Left lung (tissue), 4 donors: ENCODE measurements at regions not wholly inside any gene's neighbourhood (a gene's known extent, or its start where the extent isn't known, plus 50 kb on each side); places are given as distances from the start of the nearest gene placed in this dataset.

Experiments used
- ATAC-seq: fragments of 200-7000 bp; cut with Tn5 transposase; one replicate; pipeline ENCODE4 v1.9.1; 2020; ENCODE audit warnings: moderate library complexity
- DNase-seq, 4 donors: peaks; one replicate each; pipeline ENCODE4 v3.0.0-alpha.2; 2013 to 2020
- H3K27ac ChIP-seq, 2 donors: fragments of 200-600 bp; sonication (generic) in 1 of 2; one replicate each; pipeline versions ENCODE4 v1.5.0 to v1.8.0; 2020 to 2021
- H3K27me3 ChIP-seq, 2 donors: fragments of 200-600 bp; sonication (generic) in 1 of 2; one replicate each; pipeline versions ENCODE4 v1.5.0 to v1.8.0; 2020 to 2021
- H3K36me3 ChIP-seq, 2 donors: fragments of 200-600 bp; sonication (generic) in 1 of 2; one replicate each; pipeline versions ENCODE4 v1.5.0 to v1.8.0; 2020 to 2021
- H3K4me1 ChIP-seq, 2 donors: fragments of 200-600 bp; one replicate each; pipeline ENCODE4 v1.8.0; 2021
- H3K4me3 ChIP-seq, 2 donors: fragments of 200-600 bp; sonication (generic) in 1 of 2; one replicate each; pipeline versions ENCODE4 v1.5.0 to v1.8.0; 2020 to 2021; ENCODE audit warnings: mild to moderate bottlenecking in 1 of 2
- H3K9me3 ChIP-seq, 2 donors: fragments of 200-600 bp; sonication (generic) in 1 of 2; one replicate each; pipeline versions ENCODE4 v1.5.0 to v1.8.0; 2020 to 2021
- intact Hi-C, 2 donors: fragments of 100-400 bp; cut with DNase I; formaldehyde crosslinking; loops; one replicate each; pipeline versions ENCODE4 v1.11.2 to v1.14.2; 2022
- TF ChIP-seq, protein P1 (sequence below), 2 donors: fragments of 200-600 bp; sonication (generic) in 1 of 2; IDR thresholded peaks; one replicate each; pipeline versions ENCODE4 v1.5.0 to v1.8.0; 2021; ENCODE audit warnings: antibody characterized with exemption in 2 of 2
- donor health status: DM: no; HTN: yes; CAD: no.
- donor health status: DM: no; HTN: no; CAD: no.

DNA sequence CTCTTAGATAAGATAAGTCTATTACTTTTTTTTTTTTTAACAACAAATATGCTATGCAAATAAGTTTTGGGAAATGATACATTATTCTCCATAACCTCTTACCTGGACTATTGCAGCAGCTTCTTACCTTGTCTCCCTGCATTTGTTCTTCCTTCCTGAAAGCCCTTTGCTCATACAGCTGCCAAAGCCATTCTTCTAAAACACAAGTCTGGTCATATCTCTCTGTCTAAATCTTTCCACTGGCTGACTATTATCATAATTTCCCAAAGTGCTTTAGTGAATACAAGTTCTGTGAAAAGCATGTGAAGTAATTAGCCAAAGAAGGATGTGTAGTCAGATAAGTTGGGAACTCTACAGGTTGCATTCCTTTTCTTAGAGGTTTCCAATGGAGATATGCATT, 115.4 kb upstream of the CNTLN start:
- no peak for ATAC-seq
- H3K36me3 ChIP-seq: no peaks in the 10 kb centered on the region
- TF ChIP-seq, protein P1, sequence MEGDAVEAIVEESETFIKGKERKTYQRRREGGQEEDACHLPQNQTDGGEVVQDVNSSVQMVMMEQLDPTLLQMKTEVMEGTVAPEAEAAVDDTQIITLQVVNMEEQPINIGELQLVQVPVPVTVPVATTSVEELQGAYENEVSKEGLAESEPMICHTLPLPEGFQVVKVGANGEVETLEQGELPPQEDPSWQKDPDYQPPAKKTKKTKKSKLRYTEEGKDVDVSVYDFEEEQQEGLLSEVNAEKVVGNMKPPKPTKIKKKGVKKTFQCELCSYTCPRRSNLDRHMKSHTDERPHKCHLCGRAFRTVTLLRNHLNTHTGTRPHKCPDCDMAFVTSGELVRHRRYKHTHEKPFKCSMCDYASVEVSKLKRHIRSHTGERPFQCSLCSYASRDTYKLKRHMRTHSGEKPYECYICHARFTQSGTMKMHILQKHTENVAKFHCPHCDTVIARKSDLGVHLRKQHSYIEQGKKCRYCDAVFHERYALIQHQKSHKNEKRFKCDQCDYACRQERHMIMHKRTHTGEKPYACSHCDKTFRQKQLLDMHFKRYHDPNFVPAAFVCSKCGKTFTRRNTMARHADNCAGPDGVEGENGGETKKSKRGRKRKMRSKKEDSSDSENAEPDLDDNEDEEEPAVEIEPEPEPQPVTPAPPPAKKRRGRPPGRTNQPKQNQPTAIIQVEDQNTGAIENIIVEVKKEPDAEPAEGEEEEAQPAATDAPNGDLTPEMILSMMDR (IDR thresholded peaks at IDR 0.05): no peak

DNA sequence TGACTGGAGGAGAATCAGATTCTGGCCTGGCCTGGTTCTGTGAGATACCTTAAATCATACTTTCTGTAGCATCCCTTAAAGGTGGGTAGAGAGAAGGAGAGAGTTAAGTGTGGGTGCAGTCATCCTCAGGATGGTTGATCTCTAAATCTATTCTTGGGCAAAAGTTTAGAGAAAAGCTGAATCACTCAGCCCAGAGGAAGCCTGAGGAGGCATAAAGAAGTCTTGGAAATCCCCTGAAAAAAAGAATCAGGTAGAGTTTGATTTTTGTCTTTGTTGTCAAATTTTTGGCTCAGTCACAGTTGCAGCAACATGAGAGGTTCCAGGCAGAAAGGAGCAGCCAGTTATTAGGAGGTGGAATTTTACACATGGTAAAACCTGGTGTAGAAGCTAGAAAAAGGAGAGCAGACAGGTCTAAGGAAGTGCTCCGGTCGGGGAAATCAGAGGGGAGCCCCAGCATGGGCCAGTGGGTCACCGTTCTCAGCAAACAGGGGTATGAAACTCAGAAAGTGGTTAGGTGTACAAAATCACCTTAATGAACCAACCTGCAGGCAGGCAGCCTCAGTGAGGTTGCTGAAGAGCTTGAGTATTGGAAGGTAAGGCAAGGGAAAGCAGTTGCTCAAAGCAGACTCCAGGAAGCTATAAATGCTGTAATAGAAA, 116.2 kb upstream of the CNTLN start:
- ATAC-seq (no peak), DNase-seq (no peak)
- TF ChIP-seq, protein P1 (IDR thresholded peaks at IDR 0.05): no peak
- Histone ChIP-seq H3K36me3 (no peaks in the 10 kb centered on the region), H3K9me3 (peaks cover 0 to 4% of the 10 kb centered on the region in 2 donors), H3K27ac (no peak overlapping the region), H3K4me3 (no peak overlapping the region), H3K4me1 (no peaks in the 10 kb centered on the region), H3K27me3 (no peaks in the 10 kb centered on the region)
- intact Hi-C loops: no loop called here

More for the DNA sequence above, 115.4 kb upstream of the CNTLN start:
- Histone ChIP-seq H3K27ac (no peak overlapping the region), H3K4me1 (no peaks in the 10 kb centered on the region), H3K9me3 (peaks cover 0 to 12% of the 10 kb centered on the region in 2 donors), H3K4me3 (no peak overlapping the region), H3K27me3 (no peaks in the 10 kb centered on the region)
- DNase-seq: no peak
- intact Hi-C loops: no loop called here

DNA sequence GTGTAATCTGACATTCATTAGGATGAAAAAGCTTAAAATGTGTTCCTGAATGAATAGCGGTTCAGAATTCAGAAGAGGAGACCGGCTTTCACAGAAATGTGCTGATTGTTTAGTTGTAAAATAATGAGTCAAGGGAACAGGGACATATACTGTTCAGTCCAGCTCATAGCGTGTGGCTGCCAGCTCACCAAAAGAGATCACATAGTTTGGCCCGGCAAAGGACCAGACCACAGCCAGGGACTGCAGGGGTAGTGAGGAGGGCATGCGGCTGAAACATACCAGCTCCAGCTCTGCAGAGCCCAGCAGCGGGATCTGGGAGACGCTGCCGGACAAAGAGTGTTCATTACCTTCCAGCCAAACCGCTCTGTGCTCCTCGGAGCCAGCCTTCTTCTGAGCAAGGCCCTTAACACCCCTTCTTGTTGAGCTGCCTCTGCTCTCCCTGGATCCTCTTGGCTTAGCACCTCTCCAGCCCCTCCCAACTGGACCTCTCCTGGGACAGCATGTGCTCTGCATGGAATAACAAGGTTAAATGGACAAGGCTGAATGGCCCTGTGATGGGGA, 116.8 kb upstream of the CNTLN start:
- Histone ChIP-seq H3K27me3 (no peaks in the 10 kb centered on the region), H3K9me3 (peaks cover 0 to 2% of the 10 kb centered on the region in 2 donors), H3K4me1 (no peaks in the 10 kb centered on the region), H3K4me3 (no peak overlapping the region), H3K27ac (no peak overlapping the region), H3K36me3 (no peaks in the 10 kb centered on the region)
- ATAC-seq: no peak
- intact Hi-C loops: no loop called here
- TF ChIP-seq, protein P1 (IDR thresholded peaks at IDR 0.05): no peak
- peak in 1 of 4 donors; percentile 31 for DNase-seq

DNA sequence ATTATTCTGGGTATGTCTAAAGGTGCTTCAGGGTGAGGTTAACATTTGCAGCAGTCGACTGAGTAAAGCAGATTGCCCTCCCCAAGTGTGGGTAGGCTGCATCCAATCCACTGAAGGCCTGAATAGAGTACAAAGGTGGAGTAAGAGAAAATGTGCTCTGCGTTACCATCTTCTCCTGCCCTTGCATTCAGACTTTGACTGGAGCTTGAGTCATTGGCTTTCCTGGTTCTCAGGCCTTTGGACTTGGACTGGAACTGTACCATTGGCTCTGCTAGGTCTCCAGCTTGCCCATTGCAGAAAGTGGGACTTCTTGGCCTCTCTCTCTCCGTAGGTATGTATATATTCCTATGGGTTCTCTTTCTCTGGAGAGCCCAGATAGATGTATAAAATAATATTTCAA, 120.9 kb upstream of the CNTLN start:
- Histone ChIP-seq H3K36me3 (no peaks in the 10 kb centered on the region), H3K27ac (no peak overlapping the region), H3K9me3 (no peaks in the 10 kb centered on the region), H3K4me3 (no peak overlapping the region), H3K27me3 (no peaks in the 10 kb centered on the region), H3K4me1 (no peaks in the 10 kb centered on the region)
- DNase-seq (no peak), ATAC-seq (no peak)
- intact Hi-C loops: no loop called here
- TF ChIP-seq, protein P1 (IDR thresholded peaks at IDR 0.05): no peak

DNA sequence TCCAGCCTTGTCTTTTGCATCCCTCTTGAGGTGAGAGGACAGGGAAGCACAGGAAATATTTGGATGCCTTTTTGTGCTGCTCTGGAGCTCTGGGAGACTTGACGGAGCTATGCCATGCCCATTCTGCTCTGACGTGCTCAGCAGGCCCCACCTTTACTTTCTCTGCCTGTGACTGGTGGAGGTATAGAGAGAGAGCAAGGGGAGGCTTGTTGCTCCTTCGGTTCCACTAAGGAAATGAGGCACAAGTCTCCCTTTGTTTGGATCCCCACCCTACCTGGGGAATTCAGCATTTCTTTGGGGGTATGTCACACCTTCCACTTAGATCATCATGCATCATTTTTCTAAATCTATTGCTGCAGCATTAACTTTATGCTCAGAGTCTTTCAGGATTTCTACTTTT, 121.8 kb upstream of the CNTLN start:
- Histone ChIP-seq H3K27me3 (no peaks in the 10 kb centered on the region), H3K4me3 (no peak overlapping the region), H3K9me3 (no peaks in the 10 kb centered on the region), H3K27ac (no peak overlapping the region), H3K4me1 (no peaks in the 10 kb centered on the region), H3K36me3 (no peaks in the 10 kb centered on the region)
- intact Hi-C loops: no loop called here
- no peak for ATAC-seq
- DNase-seq: no peak
- TF ChIP-seq, protein P1 (IDR thresholded peaks at IDR 0.05): no peak
